ENCODE measurements at regions not wholly inside any gene's neighbourhood (a gene's known extent, or its start where the extent isn't known, plus 50 kb on each side); places are given as distances from the start of the nearest gene placed in this dataset.

GRCh38 chr12:58131986-58132755 is 190.8 kb downstream of the ATP23 start:
- no peak for TF ChIP-seq TCF12 (IDR thresholded peaks at IDR 0.05; ENCODE audit: low read depth)
- TF ChIP-seq CREB1 (IDR thresholded peaks at IDR 0.05; ENCODE audit: low read depth): no peak
- TF ChIP-seq EGR1 (IDR thresholded peaks at IDR 0.05): no peak
- no peak for TF ChIP-seq REST (IDR thresholded peaks at IDR 0.05; ENCODE audit: low read depth)
- TF ChIP-seq TAF1 (IDR thresholded peaks at IDR 0.05; ENCODE audit: low read depth): no peak
- TF ChIP-seq RAD21 (IDR thresholded peaks at IDR 0.05; ENCODE audit: low read depth): no peak
- no peak for TF ChIP-seq USF1 (IDR thresholded peaks at IDR 0.05)
- no peak for TF ChIP-seq EP300 (IDR thresholded peaks at IDR 0.05; ENCODE audit: borderline replicate concordance)
- no peak for TF ChIP-seq NFIC (IDR thresholded peaks at IDR 0.05)
- TF ChIP-seq TEAD4 (IDR thresholded peaks at IDR 0.05): no peak
- no peak for TF ChIP-seq YY1 (IDR thresholded peaks at IDR 0.05; ENCODE audit: low read depth)
- no peak for TF ChIP-seq CEBPB (IDR thresholded peaks at IDR 0.05)
- TF ChIP-seq, protein P1, sequence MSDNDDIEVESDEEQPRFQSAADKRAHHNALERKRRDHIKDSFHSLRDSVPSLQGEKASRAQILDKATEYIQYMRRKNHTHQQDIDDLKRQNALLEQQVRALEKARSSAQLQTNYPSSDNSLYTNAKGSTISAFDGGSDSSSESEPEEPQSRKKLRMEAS (IDR thresholded peaks at IDR 0.05): no peak
- no peak for TF ChIP-seq ZBTB7A (IDR thresholded peaks at IDR 0.05; ENCODE audit: low read depth)
- TF ChIP-seq FOXM1 (IDR thresholded peaks at IDR 0.05; ENCODE audit: borderline replicate concordance, low read depth): no peak

GRCh38 chr12:58138424-58138823 is 197.1 kb downstream of the ATP23 start:
- TF ChIP-seq NFIC (IDR thresholded peaks at IDR 0.05): peak; percentile 61
- TF ChIP-seq RAD21 (IDR thresholded peaks at IDR 0.05; ENCODE audit: low read depth): no peak
- no peak for TF ChIP-seq TEAD4 (IDR thresholded peaks at IDR 0.05)
- TF ChIP-seq EGR1 (IDR thresholded peaks at IDR 0.05): no peak
- no peak for TF ChIP-seq TCF12 (IDR thresholded peaks at IDR 0.05; ENCODE audit: low read depth)
- TF ChIP-seq FOXM1 (IDR thresholded peaks at IDR 0.05; ENCODE audit: borderline replicate concordance, low read depth): no peak

- TF ChIP-seq RAD21 (IDR thresholded peaks at IDR 0.05; ENCODE audit: low read depth) (no peak), TEAD4 (IDR thresholded peaks at IDR 0.05) (peak; percentile 33; the same call in 1 of the 2 replicates), REST (IDR thresholded peaks at IDR 0.05; ENCODE audit: low read depth) (no peak), EP300 (IDR thresholded peaks at IDR 0.05; ENCODE audit: borderline replicate concordance) (peak; percentile 58; the same call in 1 of the 2 replicates), ZBTB7A (IDR thresholded peaks at IDR 0.05; ENCODE audit: low read depth) (no peak), TCF12 (IDR thresholded peaks at IDR 0.05; ENCODE audit: low read depth) (peak; percentile 41; the same call in 1 of the 2 replicates), YY1 (IDR thresholded peaks at IDR 0.05; ENCODE audit: low read depth) (no peak), NFIC (IDR thresholded peaks at IDR 0.05) (peak; percentile 76), TAF1 (IDR thresholded peaks at IDR 0.05; ENCODE audit: low read depth) (no peak)
- TF ChIP-seq, protein P1 (IDR thresholded peaks at IDR 0.05): no peak
Observed at GRCh38 chr12:58139894-58140293, 198.5 kb downstream of the ATP23 start.

DNA sequence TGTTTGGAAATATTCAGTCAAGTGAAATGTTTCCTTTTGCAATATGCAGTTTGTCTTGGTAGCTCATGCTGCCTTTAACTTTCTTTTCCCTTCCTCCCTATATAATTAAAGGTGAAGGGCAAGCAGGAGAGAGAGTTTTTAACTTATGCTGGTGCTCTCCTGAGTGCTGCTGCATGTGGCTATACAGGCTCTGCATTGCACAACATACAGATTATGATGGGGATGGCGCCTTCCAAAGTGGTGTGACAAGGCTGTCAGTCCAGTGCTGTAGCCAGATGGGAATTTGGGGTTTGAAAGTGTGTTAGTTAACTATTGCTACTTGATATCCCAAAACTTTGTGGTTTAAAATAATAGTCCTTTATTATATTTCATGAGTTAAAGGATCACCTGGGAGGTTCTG is 199.0 kb downstream of the ATP23 start:
- TF ChIP-seq EGR1 (IDR thresholded peaks at IDR 0.05): no peak
- no peak for TF ChIP-seq RAD21 (IDR thresholded peaks at IDR 0.05; ENCODE audit: low read depth)
- TF ChIP-seq CEBPB (IDR thresholded peaks at IDR 0.05): peak; percentile 60
- no peak for TF ChIP-seq ZBTB7A (IDR thresholded peaks at IDR 0.05; ENCODE audit: low read depth)
- no peak for TF ChIP-seq NFIC (IDR thresholded peaks at IDR 0.05)

DNA sequence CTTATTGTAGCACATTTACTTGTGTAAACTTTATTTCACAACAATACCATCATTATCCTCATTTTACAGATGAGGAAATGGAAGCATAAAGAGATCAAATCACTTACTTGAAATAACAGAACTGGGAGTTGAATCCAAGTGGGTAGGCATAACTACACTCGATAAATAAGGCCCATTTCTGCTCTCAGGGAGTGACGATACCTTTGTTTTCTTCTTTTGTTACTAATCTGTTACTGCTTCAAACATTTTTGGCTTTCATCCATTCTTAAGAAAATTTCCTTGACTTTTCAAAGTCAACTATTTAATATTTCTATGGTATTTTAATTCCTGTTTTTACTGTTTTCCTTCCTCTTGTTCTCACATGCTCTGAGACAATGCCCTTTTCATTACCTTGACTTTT is 201.6 kb downstream of the ATP23 start:
- TF ChIP-seq FOXM1 (IDR thresholded peaks at IDR 0.05; ENCODE audit: borderline replicate concordance, low read depth): no peak
- TF ChIP-seq, protein P1 (IDR thresholded peaks at IDR 0.05): no peak
- TF ChIP-seq USF1 (IDR thresholded peaks at IDR 0.05): no peak
- TF ChIP-seq TAF1 (IDR thresholded peaks at IDR 0.05; ENCODE audit: low read depth): no peak
- TF ChIP-seq EGR1 (IDR thresholded peaks at IDR 0.05): no peak
- no peak for TF ChIP-seq CEBPB (IDR thresholded peaks at IDR 0.05)
- no peak for TF ChIP-seq REST (IDR thresholded peaks at IDR 0.05; ENCODE audit: low read depth)
- TF ChIP-seq TCF12 (IDR thresholded peaks at IDR 0.05; ENCODE audit: low read depth): no peak

All from Ishikawa (cell line).